ENCODE measurements at regions not wholly inside any gene's neighbourhood (a gene's known extent, or its start where the extent isn't known, plus 50 kb on each side); places are given as distances from the start of the nearest gene placed in this dataset.

GRCh38 chr13:72315312-72315711, 412.1 kb downstream of the MZT1 start:
- TF ChIP-seq EZH2phosphoT487 (IDR thresholded peaks at IDR 0.05; ENCODE audit: low read length) (no peak), EZH2 (optimal IDR thresholded peaks at IDR 0.05; ENCODE audit: low read depth, low read length) (no peak), CTCF (IDR thresholded peaks at IDR 0.05; ENCODE audit: low read length) (no peak)
- H3K4me2 ChIP-seq (ENCODE audit: low read depth, low read length) = no peak overlapping the region
- H3K27me3 ChIP-seq (replicated peaks; ENCODE audit: insufficient read depth, low read length) = no peaks in the 10 kb centered on the region
- no peaks in the 10 kb centered on the region for H3K9me3 ChIP-seq (replicated peaks; ENCODE audit: insufficient read depth, low read length)
- H3K4me3 ChIP-seq (ENCODE audit: low read length) = no peak overlapping the region
- H3K79me2 ChIP-seq (ENCODE audit: low read length) = no peaks in the 10 kb centered on the region
- no peak overlapping the region for H3K27ac ChIP-seq (ENCODE audit: low read length)
- no peaks in the 10 kb centered on the region for H4K20me1 ChIP-seq (ENCODE audit: insufficient read depth, low read length)
- H3K9me2 ChIP-seq (replicated peaks; ENCODE audit: insufficient read depth, low read length) = no peaks in the 10 kb centered on the region
- H3K4me1 ChIP-seq (ENCODE audit: low read length) = no peaks in the 10 kb centered on the region
- H3K36me3 ChIP-seq (replicated peaks; ENCODE audit: insufficient read depth, low read length) = no peaks in the 10 kb centered on the region
- H2AFZ ChIP-seq (ENCODE audit: low read length) = no peak overlapping the region
- H3F3A ChIP-seq (ENCODE audit: insufficient read depth, low read length) = no peaks in the 10 kb centered on the region
- DNase-seq = no peak
- no peak overlapping the region for H3K9ac ChIP-seq (ENCODE audit: low read length)

- TF ChIP-seq EZH2 (optimal IDR thresholded peaks at IDR 0.05; ENCODE audit: low read depth, low read length) (no peak), EZH2phosphoT487 (IDR thresholded peaks at IDR 0.05; ENCODE audit: low read length) (no peak), CTCF (IDR thresholded peaks at IDR 0.05; ENCODE audit: low read length) (no peak)
- H3K79me2 ChIP-seq (ENCODE audit: low read length) = no peaks in the 10 kb centered on the region
- H3K27ac ChIP-seq (ENCODE audit: low read length) = no peak overlapping the region
- H3F3A ChIP-seq (ENCODE audit: insufficient read depth, low read length) = no peaks in the 10 kb centered on the region
- no peaks in the 10 kb centered on the region for H4K20me1 ChIP-seq (ENCODE audit: insufficient read depth, low read length)
- no peaks in the 10 kb centered on the region for H3K9me2 ChIP-seq (replicated peaks; ENCODE audit: insufficient read depth, low read length)
- no peaks in the 10 kb centered on the region for H3K4me1 ChIP-seq (ENCODE audit: low read length)
- no peaks in the 10 kb centered on the region for H3K9me3 ChIP-seq (replicated peaks; ENCODE audit: insufficient read depth, low read length)
- no peak overlapping the region for H3K4me3 ChIP-seq (ENCODE audit: low read length)
- H3K36me3 ChIP-seq (replicated peaks; ENCODE audit: insufficient read depth, low read length) = no peaks in the 10 kb centered on the region
- H3K9ac ChIP-seq (ENCODE audit: low read length) = no peak overlapping the region
- H3K27me3 ChIP-seq (replicated peaks; ENCODE audit: insufficient read depth, low read length) = no peaks in the 10 kb centered on the region
- no peak overlapping the region for H2AFZ ChIP-seq (ENCODE audit: low read length)
- H3K4me2 ChIP-seq (ENCODE audit: low read depth, low read length) = no peak overlapping the region
- no peak for DNase-seq
Observed at GRCh38 chr13:72314210-72314609, 413.2 kb downstream of the MZT1 start.

- H3K9me2 ChIP-seq (replicated peaks; ENCODE audit: insufficient read depth, low read length) = no peaks in the 10 kb centered on the region
- DNase-seq = no peak
- H3K4me1 ChIP-seq (ENCODE audit: low read length) = no peaks in the 10 kb centered on the region
- no peak overlapping the region for H3K9ac ChIP-seq (ENCODE audit: low read length)
- TF ChIP-seq EZH2 (optimal IDR thresholded peaks at IDR 0.05; ENCODE audit: low read depth, low read length) (no peak), EZH2phosphoT487 (IDR thresholded peaks at IDR 0.05; ENCODE audit: low read length) (no peak), CTCF (IDR thresholded peaks at IDR 0.05; ENCODE audit: low read length) (no peak)
- H3K4me3 ChIP-seq (ENCODE audit: low read length) = no peak overlapping the region
- no peaks in the 10 kb centered on the region for H3K9me3 ChIP-seq (replicated peaks; ENCODE audit: insufficient read depth, low read length)
- no peaks in the 10 kb centered on the region for H3K36me3 ChIP-seq (replicated peaks; ENCODE audit: insufficient read depth, low read length)
- no peak overlapping the region for H2AFZ ChIP-seq (ENCODE audit: low read length)
- H3K4me2 ChIP-seq (ENCODE audit: low read depth, low read length) = no peak overlapping the region
- no peaks in the 10 kb centered on the region for H3F3A ChIP-seq (ENCODE audit: insufficient read depth, low read length)
- no peaks in the 10 kb centered on the region for H3K79me2 ChIP-seq (ENCODE audit: low read length)
- no peaks in the 10 kb centered on the region for H3K27me3 ChIP-seq (replicated peaks; ENCODE audit: insufficient read depth, low read length)
- no peak overlapping the region for H3K27ac ChIP-seq (ENCODE audit: low read length)
- no peaks in the 10 kb centered on the region for H4K20me1 ChIP-seq (ENCODE audit: insufficient read depth, low read length)
Observed at GRCh38 chr13:72313546-72313945, 413.9 kb downstream of the MZT1 start.
